Prostate gland (tissue), 2 donors: ENCODE measurements at regions not wholly inside any gene's neighbourhood (a gene's known extent, or its start where the extent isn't known, plus 50 kb on each side); places are given as distances from the start of the nearest gene placed in this dataset.

Source experiments
- DNase-seq: peaks from one replicate; pipeline ENCODE4 v3.0.0-alpha.2; 2019; ENCODE audit warnings: low spot score
- H3K27ac ChIP-seq, 2 donors: fragments of 200-600 bp; sonication (generic); 2 replicates each; pipeline ENCODE4 v1.5.1; 2017 to 2019
- H3K27me3 ChIP-seq: fragments of 200-600 bp; sonication (generic); replicated peaks from 2 replicates; pipeline ENCODE4 v1.5.1; 2019; ENCODE audit not compliant: insufficient read depth
- H3K36me3 ChIP-seq, 2 donors: fragments of 200-600 bp; sonication (generic); 1 replicate in 1 of 2; 2 replicates in 1 of 2; pipeline versions ENCODE4 v1.5.1 to v1.8.1; 2017 to 2019
- H3K4me1 ChIP-seq: fragments of 200-600 bp; sonication (generic); replicated peaks from 2 replicates; pipeline ENCODE4 v1.5.1; 2019
- H3K4me3 ChIP-seq, 2 donors: fragments of 200-600 bp; sonication (generic); 2 replicates each; pipeline ENCODE4 v1.5.1; 2017 to 2019
- H3K9me3 ChIP-seq: fragments of 200-600 bp; sonication (generic); 2 replicates; pipeline ENCODE4 v1.5.1; 2017
- CTCF ChIP-seq, 4 experiments: fragments of 200-600 bp in 2 of 4; fragments of 450-650 bp in 2 of 4; sonication (generic) in 2 of 4; IDR thresholded peaks; 1 replicate in 3 of 4; 2 replicates in 1 of 4; pipeline ENCODE4 v1.5.1; 2016 to 2019; ENCODE audit warnings: antibody characterized with exemption in 4 of 4, mild to moderate bottlenecking in 2 of 4, moderate library complexity in 2 of 4
- POLR2A ChIP-seq: fragments of 450-650 bp; IDR thresholded peaks from one replicate; pipeline ENCODE4 v1.6.1; 2016; ENCODE audit warnings: antibody characterized with exemption, mild to moderate bottlenecking
- POLR2AphosphoS5 ChIP-seq: sonication (generic); formaldehyde crosslinking; IDR thresholded peaks from one replicate; pipeline ENCODE4 v1.6.1; 2017; ENCODE audit warnings: antibody characterized with exemption
- WGBS: methylation state at CpG from one replicate; pipeline ENCODE4 v1.1.5; 2018; 5-methylcytosine and 5-hydroxymethylcytosine counted together
- intact Hi-C: fragments of 100-400 bp; cut with DNase I; formaldehyde crosslinking; loops from one replicate; pipeline ENCODE4 v1.14.2; 2022

- 94% methylated on average over 3 of the region's 3 CpGs for WGBS
- no peak for TF ChIP-seq POLR2AphosphoS5
- no peak for TF ChIP-seq POLR2A
- TF ChIP-seq CTCF (IDR thresholded peaks at IDR 0.05): no peak
- Histone ChIP-seq H3K27me3 (no peaks in the 10 kb centered on the region), H3K9me3 (no peaks in the 10 kb centered on the region), H3K36me3 (no peaks in the 10 kb centered on the region), H3K4me1 (no peaks in the 10 kb centered on the region), H3K4me3 (no peak overlapping the region), H3K27ac (no peak overlapping the region)
- no peak for DNase-seq
- intact Hi-C loops: no loop called here
Measured at GRCh38 chr13:44785401-44785800, 203.9 kb downstream of the NUFIP1 start.

- Histone ChIP-seq H3K4me3 (no peak overlapping the region), H3K4me1 (no peaks in the 10 kb centered on the region), H3K27me3 (no peaks in the 10 kb centered on the region), H3K27ac (no peak overlapping the region), H3K36me3 (no peaks in the 10 kb centered on the region), H3K9me3 (no peaks in the 10 kb centered on the region)
- WGBS: 94% methylated on average over 2 of the region's 2 CpGs
- intact Hi-C loops: no loop called here
- TF ChIP-seq POLR2AphosphoS5 (no peak), POLR2A (no peak), CTCF (IDR thresholded peaks at IDR 0.05) (no peak)
- no peak for DNase-seq
Measured at GRCh38 chr13:44784708-44785080, 204.6 kb downstream of the NUFIP1 start.

- intact Hi-C loops: no loop called here
- Histone ChIP-seq H3K27ac (no peak overlapping the region), H3K9me3 (no peaks in the 10 kb centered on the region), H3K4me3 (no peak overlapping the region), H3K36me3 (no peaks in the 10 kb centered on the region), H3K27me3 (no peaks in the 10 kb centered on the region), H3K4me1 (no peaks in the 10 kb centered on the region)
- WGBS: 60% methylated on average over 4 of the region's 4 CpGs
- no peak for DNase-seq
- TF ChIP-seq POLR2AphosphoS5 (no peak), POLR2A (no peak), CTCF (IDR thresholded peaks at IDR 0.05) (no peak)
Measured at GRCh38 chr13:44783994-44784707, 205.1 kb downstream of the NUFIP1 start.

GRCh38 chr13:44780591-44781280 lies 204.6 kb upstream of the TSC22D1 start:
- TF ChIP-seq POLR2AphosphoS5: no peak
- no peak for TF ChIP-seq POLR2A
- TF ChIP-seq CTCF (IDR thresholded peaks at IDR 0.05): no peak
- Histone ChIP-seq H3K9me3 (no peaks in the 10 kb centered on the region), H3K4me3 (no peak overlapping the region), H3K36me3 (no peaks in the 10 kb centered on the region), H3K27me3 (no peaks in the 10 kb centered on the region), H3K27ac (no peak overlapping the region), H3K4me1 (no peaks in the 10 kb centered on the region)
- WGBS: 86% methylated on average over 10 of the region's 10 CpGs
- no peak for DNase-seq
- intact Hi-C loops: no loop called here
